ENCODE measurements at regions not wholly inside any gene's neighbourhood (a gene's known extent, or its start where the extent isn't known, plus 50 kb on each side); places are given as distances from the start of the nearest gene placed in this dataset.

DNA sequence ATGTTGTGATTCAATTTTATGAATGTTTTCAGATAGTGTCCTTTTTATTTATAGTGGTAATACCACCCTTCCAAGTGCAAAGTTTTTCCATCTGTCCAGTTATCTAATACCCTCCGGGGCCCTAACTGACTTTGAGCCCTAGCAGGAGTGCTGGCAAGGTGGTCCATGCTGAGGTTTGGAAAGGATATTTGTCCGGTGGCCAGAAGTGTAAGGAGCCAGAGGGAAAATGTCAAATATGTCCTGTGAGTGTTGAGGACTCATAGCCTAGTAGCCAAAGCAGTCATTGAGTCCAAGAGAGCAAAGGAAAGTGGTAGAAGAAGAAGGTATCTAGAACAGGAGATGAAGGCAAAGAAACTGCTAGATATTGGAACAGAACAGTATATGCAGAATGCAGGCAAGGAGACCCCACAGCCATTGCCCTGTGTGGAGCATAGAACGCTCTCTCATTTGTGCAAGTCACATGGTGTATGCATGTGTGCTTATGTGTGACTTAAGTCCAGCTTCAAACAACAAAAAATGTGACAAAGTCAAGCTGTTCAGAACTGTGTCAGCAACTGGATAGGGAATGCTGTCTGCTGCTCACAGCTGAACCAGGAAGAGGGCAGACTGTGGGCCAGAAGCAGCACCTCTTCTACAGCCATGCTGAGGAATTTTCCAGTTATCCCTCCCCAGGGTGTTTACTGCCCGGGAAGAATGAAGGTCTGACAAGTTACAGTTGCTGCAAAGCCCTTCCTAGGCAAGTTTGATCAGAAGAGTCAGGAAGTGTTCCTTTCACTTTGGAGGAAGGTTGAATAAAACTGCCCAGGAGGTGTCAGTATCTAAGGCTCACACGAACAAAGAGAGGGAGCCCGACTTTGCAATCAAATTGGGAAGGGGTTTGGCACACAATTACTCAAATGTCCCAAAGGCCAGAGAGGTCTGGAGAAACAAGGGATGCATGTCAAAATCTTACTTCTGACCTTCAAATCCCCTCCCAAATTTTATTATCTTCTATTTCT lies 463.3 kb upstream of the DMAC1 start:
- DNase-seq (ENCODE audit: low spot score) = peak; percentile 1

DNA sequence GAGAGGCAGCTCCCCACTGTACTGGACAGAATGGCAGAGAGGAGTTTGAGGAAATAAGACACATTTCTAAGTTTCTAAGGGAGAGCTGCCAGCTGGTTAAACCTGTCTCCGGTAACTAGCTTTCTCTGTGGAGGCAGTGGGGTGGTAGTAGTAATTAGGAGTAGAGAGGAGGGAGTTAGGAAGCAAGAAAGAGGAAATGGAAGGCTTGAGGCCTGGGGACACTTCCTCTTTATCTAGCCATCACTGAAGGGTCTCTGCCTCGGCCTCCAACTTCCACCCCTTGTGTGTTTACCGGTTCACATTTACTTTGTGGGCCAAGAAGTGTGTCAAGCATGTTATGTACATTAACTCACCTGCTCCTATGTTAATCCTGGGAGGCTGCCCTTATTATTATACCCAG lies 462.2 kb upstream of the DMAC1 start:
- no peak for DNase-seq (ENCODE audit: low spot score)

DNA sequence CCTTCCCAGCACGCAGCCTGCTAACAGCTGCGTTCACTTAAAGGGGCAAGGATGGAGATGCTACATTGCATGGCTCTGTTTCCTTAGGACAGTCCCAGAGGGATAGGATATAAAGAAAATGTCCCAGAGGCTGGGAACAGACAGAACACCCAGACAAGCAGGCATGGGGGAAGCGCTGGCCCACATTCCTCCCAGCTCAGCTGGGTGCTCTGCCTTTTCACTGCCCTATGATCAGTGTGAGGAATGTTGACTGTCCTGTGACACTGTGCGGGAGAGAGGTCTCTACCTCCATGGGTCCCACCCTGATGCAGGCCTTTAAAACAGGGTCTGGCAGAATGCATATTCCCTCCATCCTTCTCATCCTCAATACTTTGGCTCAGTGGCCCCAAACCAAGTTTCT lies 459.4 kb upstream of the DMAC1 start:
- DNase-seq (ENCODE audit: low spot score) = no peak

DNA sequence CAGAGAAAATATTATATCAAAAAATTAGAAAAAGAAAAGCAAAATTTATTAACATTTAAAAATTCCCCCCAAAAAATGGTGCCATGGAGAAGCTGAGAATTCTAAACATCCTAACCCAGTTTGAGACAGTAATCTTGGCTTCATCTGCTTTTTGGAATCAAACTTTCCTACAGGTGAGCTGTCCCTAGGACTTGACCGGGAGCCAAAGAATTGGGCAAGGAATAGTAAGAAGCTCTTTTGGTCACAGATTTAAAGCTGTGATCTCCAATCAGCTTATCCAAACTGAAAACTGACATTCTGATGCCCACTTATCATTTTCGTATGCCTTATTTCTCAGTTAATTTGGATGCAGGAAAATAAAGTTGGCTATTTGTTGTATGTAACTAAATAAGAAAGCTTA lies 457.3 kb upstream of the DMAC1 start:
- DNase-seq (ENCODE audit: low spot score) = no peak

DNA sequence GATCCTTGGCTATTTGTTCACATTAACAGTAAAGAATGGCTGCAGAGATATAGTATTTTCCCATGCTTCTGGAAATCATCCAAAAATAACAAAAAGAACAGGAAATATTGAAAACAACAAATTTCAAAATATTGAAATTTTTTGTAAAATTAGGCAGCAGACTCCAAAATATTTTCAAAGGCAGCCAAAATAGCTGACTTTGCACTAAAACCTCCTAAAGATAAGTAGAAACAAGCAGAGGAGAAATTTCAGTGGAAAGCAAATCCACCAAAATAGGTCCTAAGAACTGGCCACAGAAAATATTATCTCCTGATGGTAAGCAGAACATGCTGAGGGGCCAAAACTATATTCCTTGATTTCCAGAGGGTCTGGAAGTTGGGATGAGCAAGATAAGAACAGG lies 456.3 kb upstream of the DMAC1 start:
- DNase-seq (ENCODE audit: low spot score) = no peak

DNA sequence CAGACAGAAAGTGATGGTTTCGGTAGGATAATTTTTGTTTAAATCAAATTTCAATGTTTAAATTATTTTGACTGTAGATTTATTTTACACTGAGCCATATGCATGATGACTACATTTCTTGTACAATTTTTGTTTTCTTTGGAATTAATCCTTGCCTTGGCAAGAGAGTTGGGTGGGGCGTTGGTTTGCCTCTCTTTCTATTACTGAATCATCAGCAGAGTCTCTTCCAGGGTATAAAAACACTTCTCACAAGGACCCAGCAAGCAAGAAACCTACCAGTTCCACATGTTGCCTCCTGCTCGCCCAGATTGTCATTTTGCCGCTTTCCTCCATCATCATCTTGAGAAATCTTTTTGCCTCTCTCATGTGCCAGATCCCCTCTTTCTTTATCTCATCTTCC lies 455.0 kb upstream of the DMAC1 start:
- no peak for DNase-seq (ENCODE audit: low spot score)

DNA sequence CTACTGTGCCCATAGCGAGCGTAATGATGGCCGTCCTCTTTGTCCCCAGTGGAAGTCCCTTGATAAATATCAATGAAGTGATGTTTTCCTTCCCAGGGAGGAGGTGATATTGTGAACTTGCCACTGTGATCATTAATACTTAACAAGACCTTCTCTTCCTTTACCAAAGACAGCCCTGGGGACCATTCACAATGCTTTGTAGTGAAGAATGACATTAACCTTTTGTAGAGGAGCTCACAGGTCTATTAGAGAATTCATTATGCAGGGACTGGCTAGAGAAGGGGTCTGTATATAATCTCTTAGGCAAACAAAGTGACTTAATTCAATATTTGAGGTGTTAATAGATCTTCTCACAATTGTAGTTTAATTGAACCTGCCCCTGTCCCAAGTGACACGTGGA lies 452.9 kb upstream of the DMAC1 start:
- DNase-seq (ENCODE audit: low spot score) = no peak

DNA sequence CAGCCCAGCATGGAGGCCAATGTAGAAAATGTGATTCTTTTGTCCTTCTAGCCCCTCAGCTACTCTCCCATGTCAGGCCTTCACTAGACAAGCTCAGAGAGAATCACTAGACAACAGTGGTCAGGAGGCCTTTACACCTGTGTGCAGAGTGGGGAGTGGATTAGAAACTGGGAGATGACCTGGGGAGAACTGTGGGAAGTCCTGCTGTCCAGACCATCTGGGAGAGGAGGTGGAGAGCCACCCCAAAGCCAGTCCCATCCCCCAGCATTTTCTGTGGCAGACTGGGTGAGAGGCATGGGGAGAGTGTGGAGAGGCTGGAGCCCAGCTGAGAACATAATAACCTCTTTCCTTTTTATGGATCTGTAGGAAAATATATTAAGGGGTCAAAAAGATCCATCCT lies 452.0 kb upstream of the DMAC1 start:
- DNase-seq (ENCODE audit: low spot score) = no peak

DNA sequence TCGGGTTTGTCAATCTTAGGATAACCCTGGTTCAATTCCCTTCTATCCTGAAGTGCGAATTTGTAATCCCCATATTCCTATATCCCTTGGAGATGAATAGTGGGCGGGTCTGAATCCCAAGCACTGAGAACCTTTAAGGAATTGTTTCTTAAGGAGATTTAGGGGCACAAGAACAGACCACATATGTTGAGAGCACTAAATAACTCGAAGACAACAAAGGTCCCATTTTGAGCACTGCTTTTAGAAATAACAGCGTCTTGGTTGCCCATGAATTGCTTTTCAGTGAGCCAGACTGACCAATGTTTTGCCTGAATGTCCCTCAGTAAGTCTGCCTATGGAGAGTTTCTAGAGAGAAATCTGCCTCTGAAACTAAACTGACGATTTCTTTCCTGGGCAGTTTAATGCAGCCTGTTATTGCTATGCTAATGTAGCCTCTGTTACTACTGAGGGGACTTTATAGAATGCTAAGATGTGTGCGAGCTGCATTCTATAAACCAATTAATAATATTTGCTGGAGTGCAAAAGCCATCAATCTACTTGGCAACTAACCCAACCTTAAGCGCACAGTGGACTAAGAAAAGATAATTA lies 445.0 kb upstream of the DMAC1 start:
- no peak for DNase-seq (ENCODE audit: low spot score)

DNA sequence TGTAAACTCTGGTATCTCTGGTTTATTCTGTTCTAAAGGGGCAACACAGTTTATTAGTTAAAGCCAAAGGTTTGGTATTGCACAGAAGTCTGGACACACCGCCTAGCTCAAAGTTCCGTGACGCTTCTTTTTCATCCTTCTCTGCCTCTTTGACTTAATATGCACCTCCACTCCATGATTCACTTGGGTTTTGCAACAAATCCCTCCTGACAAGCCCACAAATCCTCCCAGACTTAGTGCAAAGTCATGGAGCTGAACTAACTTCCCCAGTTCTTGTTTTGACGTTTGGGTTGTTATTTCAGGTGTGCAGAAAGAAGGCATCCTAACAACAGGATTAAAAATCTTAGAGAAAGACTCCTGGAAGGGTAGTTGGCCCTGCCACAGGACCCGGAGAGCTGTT lies 441.6 kb upstream of the DMAC1 start:
- no peak for DNase-seq (ENCODE audit: low spot score)

DNA sequence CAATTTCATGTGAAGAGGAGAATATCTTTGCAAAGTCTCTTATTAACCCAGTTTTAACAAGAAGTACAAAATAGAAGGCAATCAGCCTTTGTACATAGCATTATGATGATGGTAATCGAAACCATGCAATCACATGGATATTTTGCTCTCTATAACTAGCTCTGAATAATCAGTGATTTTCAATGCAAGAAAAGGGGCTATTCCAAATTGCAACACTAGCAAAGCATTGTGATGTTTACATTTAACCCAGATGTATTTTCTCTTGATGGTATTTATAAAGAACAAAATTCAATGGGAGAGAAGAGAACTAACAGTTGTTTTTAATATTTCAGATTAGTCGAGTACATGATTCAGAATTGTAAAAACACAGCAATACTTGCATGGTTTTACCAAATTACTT lies 437.5 kb upstream of the DMAC1 start:
- DNase-seq (ENCODE audit: low spot score) = no peak

DNA sequence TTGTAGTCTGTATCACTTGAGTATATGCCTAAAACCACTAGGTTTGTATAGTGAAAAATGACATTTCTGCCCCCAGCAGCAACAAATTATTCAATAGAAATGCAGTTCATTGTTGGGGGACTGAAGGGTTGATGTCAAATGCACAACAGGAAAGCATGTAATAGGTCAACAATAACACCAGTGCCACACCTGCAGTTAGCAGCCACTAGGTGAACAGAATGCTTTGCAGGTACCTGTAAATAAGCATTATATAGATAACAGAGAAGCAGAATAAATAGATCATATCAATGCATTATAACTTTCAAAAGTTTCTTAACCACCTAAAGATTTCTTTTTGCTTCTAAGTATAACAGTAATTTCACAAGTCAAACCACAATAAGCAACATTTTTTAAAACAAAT lies 435.9 kb upstream of the DMAC1 start:
- no peak for DNase-seq (ENCODE audit: low spot score)

DNA sequence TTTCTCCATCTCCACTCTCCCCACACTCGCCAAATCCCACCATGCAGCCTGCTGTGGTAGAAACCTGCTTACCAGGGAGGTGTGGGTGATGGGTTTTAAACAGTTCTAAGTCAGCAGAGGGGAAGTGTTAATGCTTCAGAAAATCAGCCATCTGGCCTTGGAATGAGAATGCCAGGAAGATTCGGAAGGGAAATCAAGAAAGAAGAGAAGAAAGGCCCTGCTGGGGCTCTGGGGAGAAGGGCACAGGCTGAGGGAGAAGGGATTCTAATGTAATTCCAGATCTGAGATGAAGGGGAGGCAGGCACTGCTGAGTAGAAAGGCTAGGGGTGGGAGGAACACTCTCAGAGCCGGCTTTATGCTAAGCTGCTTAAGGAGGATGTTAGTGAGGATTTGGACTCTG lies 434.7 kb upstream of the DMAC1 start:
- DNase-seq (ENCODE audit: low spot score) = no peak

DNA sequence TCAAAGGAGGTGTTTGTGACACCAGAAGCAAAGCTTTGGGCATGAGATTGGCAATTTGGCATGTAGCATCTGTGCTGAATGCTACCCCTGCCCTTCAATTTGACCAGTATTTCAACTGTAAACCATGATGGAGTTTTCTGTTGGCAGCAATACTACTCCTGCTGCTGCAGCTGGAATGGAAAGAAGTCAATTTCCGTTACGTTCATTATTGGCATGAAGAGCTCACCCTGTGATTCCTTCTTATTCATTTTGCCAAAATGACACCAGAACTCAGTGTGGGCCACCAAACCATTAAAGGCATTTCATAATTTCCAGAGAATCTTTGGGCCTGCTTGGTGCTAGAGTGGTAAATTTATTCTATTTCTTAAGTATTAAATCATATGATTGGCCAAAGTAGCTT lies 433.1 kb upstream of the DMAC1 start:
- no peak for DNase-seq (ENCODE audit: low spot score)

DNA sequence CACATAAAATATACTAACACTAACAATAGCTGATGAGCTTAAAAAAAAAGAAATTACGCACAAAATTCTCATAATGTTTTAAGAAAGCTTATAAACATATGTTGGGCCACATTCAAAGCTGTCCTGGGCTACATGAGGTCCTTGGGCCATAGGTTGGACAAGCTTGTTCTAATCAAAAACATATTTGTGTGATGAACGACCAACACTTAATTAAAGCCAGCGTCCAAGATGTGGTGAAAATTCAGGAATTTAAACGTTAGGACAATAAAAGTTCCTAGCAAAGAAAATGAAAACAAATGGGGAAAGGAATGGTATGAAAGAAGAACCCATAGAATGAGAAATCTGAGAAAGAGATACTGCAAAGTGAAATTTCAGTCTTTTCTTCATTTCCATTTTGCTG lies 429.6 kb upstream of the DMAC1 start:
- no peak for DNase-seq (ENCODE audit: low spot score)

DNA sequence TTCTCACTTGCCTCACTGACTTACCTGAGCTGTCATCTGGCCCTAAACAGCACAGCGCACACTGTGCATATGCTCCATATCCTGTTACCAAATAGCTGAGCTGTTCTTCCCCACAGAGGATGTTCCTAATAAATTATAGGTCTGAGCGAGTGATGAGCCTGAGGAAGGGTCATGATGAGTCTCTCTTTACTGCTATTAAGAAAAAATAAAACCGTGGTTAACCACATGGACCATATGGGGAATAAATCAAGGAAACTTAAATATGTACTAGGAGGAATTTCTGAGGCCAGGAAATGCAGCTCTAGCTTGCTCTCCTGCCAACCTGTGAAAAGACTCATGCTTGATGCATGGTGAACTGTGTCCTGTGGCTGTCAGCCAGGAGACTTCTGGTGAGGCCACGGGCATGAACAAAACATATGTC lies 424.8 kb upstream of the DMAC1 start:
- DNase-seq (ENCODE audit: low spot score) = no peak

DNA sequence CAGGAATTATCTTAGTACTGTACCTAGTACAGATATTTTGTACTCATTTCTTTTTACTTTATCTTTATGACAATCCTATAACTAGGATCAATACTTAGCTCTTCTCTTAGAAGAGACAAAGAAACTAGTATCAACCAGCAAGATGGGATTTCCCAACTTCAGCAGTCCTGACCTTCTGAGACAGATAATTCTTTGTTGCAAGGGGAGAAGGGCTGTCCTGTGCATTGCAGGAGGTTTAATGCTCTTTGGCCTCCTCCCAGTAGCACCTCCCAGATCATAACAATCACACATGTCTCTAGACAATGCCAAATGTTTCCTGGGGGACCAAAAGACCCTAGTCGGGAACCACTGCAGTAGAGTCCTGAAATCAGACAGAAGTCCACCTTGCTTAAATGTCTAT lies 424.3 kb upstream of the DMAC1 start:
- DNase-seq (ENCODE audit: low spot score) = no peak

DNA sequence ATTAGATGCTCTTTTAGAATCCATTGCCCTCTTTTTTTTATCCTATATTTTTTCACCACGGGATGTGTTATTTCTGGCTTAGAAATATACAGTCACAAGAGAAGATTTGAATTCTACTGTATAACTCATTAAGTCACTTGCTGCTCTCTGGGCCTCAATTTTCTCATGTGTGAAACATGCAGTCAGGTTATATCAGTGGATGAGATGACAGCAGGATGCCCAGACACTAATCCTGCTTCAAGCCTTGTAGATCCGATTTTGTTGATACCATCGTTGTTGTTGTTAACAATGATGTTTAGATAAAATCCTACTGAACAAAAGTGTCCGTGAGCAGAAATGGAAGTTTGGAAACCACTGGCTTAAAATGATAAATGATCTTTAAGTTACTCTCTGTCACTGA lies 421.9 kb upstream of the DMAC1 start:
- DNase-seq (ENCODE audit: low spot score) = no peak

DNA sequence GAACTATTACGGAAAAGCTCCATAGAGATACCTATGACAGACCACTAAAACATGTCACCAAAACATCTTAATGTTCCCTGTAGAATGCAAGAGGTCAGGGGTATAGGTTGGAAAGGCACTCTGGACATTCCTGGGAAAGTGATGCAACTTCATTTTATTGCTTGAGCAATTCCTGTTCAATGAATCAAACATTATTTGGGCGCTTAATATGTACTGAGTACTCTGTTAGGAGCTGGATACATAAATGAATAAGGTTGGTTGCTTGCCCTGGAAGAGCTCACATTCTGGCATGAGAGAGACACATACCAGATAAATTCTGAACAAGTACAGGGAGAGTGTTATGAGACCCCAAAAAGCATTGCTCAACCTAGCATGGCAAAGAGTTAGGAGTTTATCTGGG lies 408.9 kb upstream of the DMAC1 start:
- peak; percentile 63 for DNase-seq (ENCODE audit: low spot score)

DNA sequence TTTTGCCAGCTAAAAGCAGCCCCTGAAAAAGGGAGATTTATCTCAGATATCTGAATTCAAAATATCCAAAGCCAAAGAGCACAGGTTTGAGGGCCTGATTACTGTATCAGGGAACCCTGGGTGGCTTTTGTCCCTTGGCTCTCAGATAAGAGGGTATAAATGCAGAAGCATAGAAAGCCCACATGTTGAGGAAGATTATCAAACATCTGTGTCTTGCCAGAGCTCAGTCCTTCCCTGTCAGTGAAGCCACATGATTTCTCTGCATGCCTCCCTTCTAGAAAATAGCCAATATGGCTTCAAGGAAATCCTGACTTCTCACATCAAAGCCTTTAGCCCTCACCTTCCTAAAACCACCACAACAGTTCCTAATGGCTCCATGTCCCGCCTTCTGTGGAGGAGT lies 408.0 kb upstream of the DMAC1 start:
- no peak for DNase-seq (ENCODE audit: low spot score)

DNA sequence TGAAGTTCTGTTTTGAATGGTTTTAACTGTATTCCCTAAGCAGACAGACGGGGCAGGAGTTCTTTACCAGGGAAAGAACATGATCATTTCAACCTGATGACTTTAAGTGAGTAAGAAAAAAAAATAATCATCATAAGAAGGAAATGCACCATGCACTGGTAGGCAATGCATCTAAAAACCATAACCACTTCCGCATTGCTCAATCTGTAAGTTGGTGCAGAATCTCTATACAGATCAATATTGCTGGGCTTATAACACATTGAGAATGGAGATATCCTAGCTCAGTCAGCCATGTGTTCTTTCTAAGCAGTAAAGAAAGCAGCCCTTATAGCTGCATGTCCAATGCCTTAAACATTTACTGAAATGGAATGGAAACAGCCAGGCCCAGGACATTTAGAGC lies 407.1 kb upstream of the DMAC1 start:
- no peak for DNase-seq (ENCODE audit: low spot score)

DNA sequence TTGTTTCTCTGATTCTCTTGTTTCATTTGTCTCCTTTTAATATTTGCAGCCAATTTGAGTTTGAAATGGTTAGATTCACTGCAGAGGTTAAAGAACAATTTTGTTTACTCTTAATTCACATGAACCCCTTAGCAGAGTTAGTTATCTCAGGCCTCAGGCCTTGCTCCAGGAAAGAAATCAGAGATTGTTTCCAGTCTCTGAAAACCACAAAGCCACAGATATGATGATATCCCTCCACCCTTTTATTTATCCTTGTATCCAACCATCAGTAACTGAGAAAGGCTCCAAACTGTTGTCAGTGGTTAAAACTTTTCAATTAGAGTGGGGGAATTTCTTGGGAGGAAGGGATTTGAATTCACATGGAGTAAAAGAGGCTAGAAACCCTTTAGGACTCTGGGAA lies 406.0 kb upstream of the DMAC1 start:
- DNase-seq (ENCODE audit: low spot score) = no peak

DNA sequence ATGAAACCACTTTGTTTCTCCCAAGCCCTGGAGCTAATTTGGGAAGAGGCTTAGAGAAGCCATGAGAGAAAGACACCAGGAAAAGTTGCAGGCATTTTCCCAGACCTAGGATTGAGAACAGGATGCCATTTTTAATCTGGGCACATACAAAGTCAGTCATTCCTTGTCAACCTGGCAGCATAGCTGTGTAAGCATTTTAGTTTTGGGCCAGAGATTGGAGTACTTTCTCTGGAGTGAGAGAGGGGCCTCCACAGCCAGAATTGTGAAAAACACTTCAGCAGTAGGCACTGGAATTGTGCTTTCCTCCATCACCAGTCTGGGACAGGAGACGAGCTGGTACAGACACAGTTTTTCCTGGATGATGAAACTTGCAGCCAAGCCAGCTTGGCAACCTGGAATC lies 390.3 kb upstream of the DMAC1 start:
- DNase-seq (ENCODE audit: low spot score) = no peak

Data from kidney tubule cell (primary cell).